ENCODE measurements at regions not wholly inside any gene's neighbourhood (a gene's known extent, or its start where the extent isn't known, plus 50 kb on each side); places are given as distances from the start of the nearest gene placed in this dataset.

DNA sequence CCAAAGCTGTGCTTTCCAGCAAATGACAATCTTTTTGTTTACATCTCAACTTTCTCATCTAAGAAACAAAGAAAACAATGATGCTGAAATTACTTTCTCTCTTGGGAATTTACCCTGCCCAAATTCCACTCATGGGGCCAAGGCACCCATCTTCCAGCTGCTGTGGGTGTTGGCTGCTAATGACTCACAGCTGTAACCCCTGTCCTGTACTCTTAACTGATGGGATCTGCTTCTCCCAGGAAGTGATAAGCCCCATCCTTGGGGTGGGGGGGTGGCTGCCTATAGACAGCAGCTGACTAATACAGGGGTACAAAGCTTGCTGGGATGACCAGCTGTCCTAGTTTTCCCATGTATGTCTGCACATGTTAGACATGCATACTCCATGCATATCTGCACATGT is 938.6 kb downstream of the C6orf118 start:
- Histone ChIP-seq H3K4me1 (ENCODE audit: control insufficient read depth in 1 of 2, insufficient read depth in 2 of 2, low read length in 2 of 2) (no peaks in the 10 kb centered on the region), H3K9me2 (ENCODE audit: insufficient read depth) (no peaks in the 10 kb centered on the region), H3K4me2 (ENCODE audit: low read length) (no peak overlapping the region), H2AFZ (ENCODE audit: low read depth, low read length, poor library complexity, severe bottlenecking) (no peak overlapping the region), H3K36me3 (ENCODE audit: control insufficient read depth in 1 of 2, insufficient read depth in 2 of 2, low read length in 2 of 2) (no peaks in the 10 kb centered on the region), H3K79me2 (ENCODE audit: insufficient read depth, low read length) (no peaks in the 10 kb centered on the region), H3K9ac (ENCODE audit: low read length) (no peak overlapping the region), H3K9me3 (ENCODE audit: control insufficient read depth in 1 of 2, insufficient read depth in 1 of 2, low read depth in 1 of 2, low read length in 2 of 2) (peaks cover 0 to 8% of the 10 kb centered on the region in 2 experiments; a peak in 2 of 4 replicates), H3K4me3 (replicated peaks in 1 of 2; ENCODE audit: low read depth in 1 of 2, low read length in 2 of 2) (no peak overlapping the region), H3K27me3 (ENCODE audit: insufficient read depth, low read length) (no peaks in the 10 kb centered on the region), H4K20me1 (ENCODE audit: insufficient read depth) (no peaks in the 10 kb centered on the region), H3K27ac (ENCODE audit: low read depth, low read length) (no peak overlapping the region)
- no peak for TF ChIP-seq POLR2AphosphoS5 (IDR thresholded peaks at IDR 0.05; ENCODE audit: low read depth, low read length)
- no peak for TF ChIP-seq ZNF274 (IDR thresholded peaks at IDR 0.05; ENCODE audit: low read depth, low read length)
- TF ChIP-seq, protein P1, sequence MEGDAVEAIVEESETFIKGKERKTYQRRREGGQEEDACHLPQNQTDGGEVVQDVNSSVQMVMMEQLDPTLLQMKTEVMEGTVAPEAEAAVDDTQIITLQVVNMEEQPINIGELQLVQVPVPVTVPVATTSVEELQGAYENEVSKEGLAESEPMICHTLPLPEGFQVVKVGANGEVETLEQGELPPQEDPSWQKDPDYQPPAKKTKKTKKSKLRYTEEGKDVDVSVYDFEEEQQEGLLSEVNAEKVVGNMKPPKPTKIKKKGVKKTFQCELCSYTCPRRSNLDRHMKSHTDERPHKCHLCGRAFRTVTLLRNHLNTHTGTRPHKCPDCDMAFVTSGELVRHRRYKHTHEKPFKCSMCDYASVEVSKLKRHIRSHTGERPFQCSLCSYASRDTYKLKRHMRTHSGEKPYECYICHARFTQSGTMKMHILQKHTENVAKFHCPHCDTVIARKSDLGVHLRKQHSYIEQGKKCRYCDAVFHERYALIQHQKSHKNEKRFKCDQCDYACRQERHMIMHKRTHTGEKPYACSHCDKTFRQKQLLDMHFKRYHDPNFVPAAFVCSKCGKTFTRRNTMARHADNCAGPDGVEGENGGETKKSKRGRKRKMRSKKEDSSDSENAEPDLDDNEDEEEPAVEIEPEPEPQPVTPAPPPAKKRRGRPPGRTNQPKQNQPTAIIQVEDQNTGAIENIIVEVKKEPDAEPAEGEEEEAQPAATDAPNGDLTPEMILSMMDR (IDR thresholded peaks at IDR 0.05 in 2 of 3, conservative IDR thresholded peaks at IDR 0.05 in 1 of 3; ENCODE audit: borderline replicate concordance in 1 of 3, insufficient read depth in 1 of 3, low read depth in 2 of 3, low read length in 2 of 3) = no peak
- TF ChIP-seq SRF (IDR thresholded peaks at IDR 0.05; ENCODE audit: low read depth) = no peak
- TF ChIP-seq JUND (IDR thresholded peaks at IDR 0.05) = no peak
- TF ChIP-seq, protein P2, sequence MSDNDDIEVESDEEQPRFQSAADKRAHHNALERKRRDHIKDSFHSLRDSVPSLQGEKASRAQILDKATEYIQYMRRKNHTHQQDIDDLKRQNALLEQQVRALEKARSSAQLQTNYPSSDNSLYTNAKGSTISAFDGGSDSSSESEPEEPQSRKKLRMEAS (IDR thresholded peaks at IDR 0.05) = no peak
- TF ChIP-seq, protein P3, sequence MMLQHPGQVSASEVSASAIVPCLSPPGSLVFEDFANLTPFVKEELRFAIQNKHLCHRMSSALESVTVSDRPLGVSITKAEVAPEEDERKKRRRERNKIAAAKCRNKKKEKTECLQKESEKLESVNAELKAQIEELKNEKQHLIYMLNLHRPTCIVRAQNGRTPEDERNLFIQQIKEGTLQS (IDR thresholded peaks at IDR 0.05) = no peak
- TF ChIP-seq EGR1 (IDR thresholded peaks at IDR 0.05; ENCODE audit: low read depth) = no peak
- TF ChIP-seq TCF7L2 (IDR thresholded peaks at IDR 0.05; ENCODE audit: borderline replicate concordance, extremely low read depth, insufficient read depth, insufficient read length) = no peak
- TF ChIP-seq CEBPB (IDR thresholded peaks at IDR 0.05; ENCODE audit: low read depth) = no peak
- TF ChIP-seq, protein P4, sequence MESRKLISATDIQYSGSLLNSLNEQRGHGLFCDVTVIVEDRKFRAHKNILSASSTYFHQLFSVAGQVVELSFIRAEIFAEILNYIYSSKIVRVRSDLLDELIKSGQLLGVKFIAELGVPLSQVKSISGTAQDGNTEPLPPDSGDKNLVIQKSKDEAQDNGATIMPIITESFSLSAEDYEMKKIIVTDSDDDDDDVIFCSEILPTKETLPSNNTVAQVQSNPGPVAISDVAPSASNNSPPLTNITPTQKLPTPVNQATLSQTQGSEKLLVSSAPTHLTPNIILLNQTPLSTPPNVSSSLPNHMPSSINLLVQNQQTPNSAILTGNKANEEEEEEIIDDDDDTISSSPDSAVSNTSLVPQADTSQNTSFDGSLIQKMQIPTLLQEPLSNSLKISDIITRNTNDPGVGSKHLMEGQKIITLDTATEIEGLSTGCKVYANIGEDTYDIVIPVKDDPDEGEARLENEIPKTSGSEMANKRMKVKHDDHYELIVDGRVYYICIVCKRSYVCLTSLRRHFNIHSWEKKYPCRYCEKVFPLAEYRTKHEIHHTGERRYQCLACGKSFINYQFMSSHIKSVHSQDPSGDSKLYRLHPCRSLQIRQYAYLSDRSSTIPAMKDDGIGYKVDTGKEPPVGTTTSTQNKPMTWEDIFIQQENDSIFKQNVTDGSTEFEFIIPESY (IDR thresholded peaks at IDR 0.05; ENCODE audit: extremely low read depth, insufficient replicate concordance, low read length) = no peak
- DNase-seq (ENCODE audit: low read depth, low spot score) (no peak), ATAC-seq (no peak)
- intact Hi-C loops (cut with micrococcal nuclease) = no loop called here
- no TSS peak for BruUV-seq (replicated peaks)
- RAD21 ChIA-PET (ENCODE audit: low non-redundant PET in 1 of 2, low total read pairs in 2 of 2, uncharacterized antibody in 2 of 2, unreplicated experiment in 2 of 2) = no interaction called here
- CTCF ChIA-PET = no interaction called here
- POLR2A ChIA-PET = no interaction called here
